HG03521 (cell line): ENCODE measurements at regions not wholly inside any gene's neighbourhood (a gene's known extent, or its start where the extent isn't known, plus 50 kb on each side); places are given as distances from the start of the nearest gene placed in this dataset.
"Not testable (repeated sequence)": the region's sequence is repeated elsewhere in the genome, so short reads cannot be mapped to it uniquely, and the experiment has no call there.

Experiments used
- ATAC-seq: cut with Tn5 transposase; IDR thresholded peaks from one replicate; pipeline ENCODE4 v1.9.1; 2021; ENCODE audit warnings: mild to moderate bottlenecking, moderate library complexity; ENCODE audit not compliant: unreplicated experiment

GRCh38 chr20:7744411-7744810 is 195.8 kb downstream of the HAO1 start:
- ATAC-seq: no peak

- no peak for ATAC-seq
These were observed 191.6 kb downstream of the HAO1 start for GRCh38 chr20:7748624-7749023.

GRCh38 chr20:7754102-7754501 is 186.2 kb downstream of the HAO1 start:
- ATAC-seq: no peak

GRCh38 chr20:7758406-7758805 is 181.9 kb downstream of the HAO1 start:
- no peak for ATAC-seq

- ATAC-seq: no peak
These were observed 179.8 kb downstream of the HAO1 start for GRCh38 chr20:7760247-7761031.

GRCh38 chr20:7765221-7765620 is 175.0 kb downstream of the HAO1 start:
- ATAC-seq: no peak

- no peak for ATAC-seq
These were observed 170.2 kb downstream of the HAO1 start for GRCh38 chr20:7770046-7770445.

- peak; percentile 98 for ATAC-seq
These were observed 169.7 kb downstream of the HAO1 start for GRCh38 chr20:7770578-7770977.

- no peak for ATAC-seq
These were observed 167.9 kb downstream of the HAO1 start for GRCh38 chr20:7772371-7772770.

GRCh38 chr20:7773511-7773910 is 166.7 kb downstream of the HAO1 start:
- ATAC-seq: no peak

- no peak for ATAC-seq
These were observed 165.2 kb downstream of the HAO1 start for GRCh38 chr20:7775072-7775471.

- no peak for ATAC-seq
These were observed 164.1 kb downstream of the HAO1 start for GRCh38 chr20:7776148-7776547.

- ATAC-seq: no peak
These were observed 150.1 kb downstream of the HAO1 start for GRCh38 chr20:7790189-7790588.

- no peak for ATAC-seq
These were observed 147.9 kb downstream of the HAO1 start for GRCh38 chr20:7792150-7792869.

GRCh38 chr20:7798176-7798575 is 142.1 kb downstream of the HAO1 start:
- ATAC-seq: no peak

- no peak for ATAC-seq
These were observed 140.4 kb downstream of the HAO1 start for GRCh38 chr20:7799862-7800261.

- not testable (repeated sequence) for ATAC-seq
These were observed 136.7 kb downstream of the HAO1 start for GRCh38 chr20:7803411-7804151.

GRCh38 chr20:7806831-7807230 is 133.4 kb downstream of the HAO1 start:
- ATAC-seq: no peak

- no peak for ATAC-seq
These were observed 123.0 kb downstream of the HAO1 start for GRCh38 chr20:7817286-7817685.

- no peak for ATAC-seq
These were observed 121.8 kb downstream of the HAO1 start for GRCh38 chr20:7818477-7818876.

- no peak for ATAC-seq
These were observed 119.4 kb downstream of the HAO1 start for GRCh38 chr20:7820897-7821296.

GRCh38 chr20:7822772-7823171 is 117.5 kb downstream of the HAO1 start:
- no peak for ATAC-seq
